ENCODE measurements at regions not wholly inside any gene's neighbourhood (a gene's known extent, or its start where the extent isn't known, plus 50 kb on each side); places are given as distances from the start of the nearest gene placed in this dataset.

DNA sequence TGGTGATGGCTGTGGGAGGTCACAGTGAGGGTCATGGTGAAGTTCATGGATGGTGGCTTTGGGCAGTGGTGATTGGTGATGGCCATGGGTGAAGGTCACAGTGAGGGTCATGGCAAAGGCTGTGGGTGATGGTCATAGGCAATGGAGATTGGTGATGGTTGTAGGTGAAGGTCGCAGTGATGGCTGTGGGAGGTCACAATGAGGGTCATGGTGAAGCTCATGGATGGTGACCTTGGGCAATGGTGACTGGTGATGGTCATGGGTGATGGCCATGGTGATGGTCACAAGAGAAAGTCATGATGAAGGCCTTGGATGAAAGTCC lies 115.6 kb upstream of the IRX4 start:
- FAIRE-seq: no peak

DNA sequence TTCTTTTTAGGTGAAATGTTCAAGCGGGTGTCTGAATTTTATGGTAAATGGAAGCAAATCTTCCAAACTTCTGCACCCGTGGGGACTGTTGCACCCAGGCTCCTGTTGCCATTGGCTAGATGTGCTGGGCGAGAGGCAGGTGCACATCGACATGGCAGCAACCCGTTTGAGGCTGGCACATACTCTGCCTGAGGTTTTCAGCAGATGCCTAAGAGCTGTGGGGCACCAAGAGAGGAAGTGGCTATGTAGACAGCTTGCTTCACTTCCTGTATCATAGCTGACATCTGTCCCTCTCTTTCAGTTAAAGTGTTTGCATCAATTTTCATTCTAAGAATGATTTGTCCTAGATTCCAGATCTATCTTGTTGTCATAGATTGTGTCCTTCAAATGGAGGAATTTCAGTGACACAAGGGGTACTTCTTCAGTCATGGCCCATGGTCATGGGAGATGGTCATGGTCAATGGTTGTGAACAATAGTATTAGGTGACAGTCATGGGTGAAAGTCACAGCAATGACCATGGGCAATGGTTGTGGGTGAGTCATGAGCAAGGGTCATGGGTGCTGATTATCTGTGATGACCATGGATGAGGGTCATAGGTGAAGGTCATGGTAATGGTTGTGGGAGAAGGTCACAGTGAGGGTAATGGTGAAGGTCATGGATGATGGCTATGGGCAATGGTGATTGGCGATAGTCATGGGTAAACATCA lies 115.1 kb upstream of the IRX4 start:
- H3K9me3 ChIP-seq: no peaks in the 10 kb centered on the region
- TF ChIP-seq, protein P1, sequence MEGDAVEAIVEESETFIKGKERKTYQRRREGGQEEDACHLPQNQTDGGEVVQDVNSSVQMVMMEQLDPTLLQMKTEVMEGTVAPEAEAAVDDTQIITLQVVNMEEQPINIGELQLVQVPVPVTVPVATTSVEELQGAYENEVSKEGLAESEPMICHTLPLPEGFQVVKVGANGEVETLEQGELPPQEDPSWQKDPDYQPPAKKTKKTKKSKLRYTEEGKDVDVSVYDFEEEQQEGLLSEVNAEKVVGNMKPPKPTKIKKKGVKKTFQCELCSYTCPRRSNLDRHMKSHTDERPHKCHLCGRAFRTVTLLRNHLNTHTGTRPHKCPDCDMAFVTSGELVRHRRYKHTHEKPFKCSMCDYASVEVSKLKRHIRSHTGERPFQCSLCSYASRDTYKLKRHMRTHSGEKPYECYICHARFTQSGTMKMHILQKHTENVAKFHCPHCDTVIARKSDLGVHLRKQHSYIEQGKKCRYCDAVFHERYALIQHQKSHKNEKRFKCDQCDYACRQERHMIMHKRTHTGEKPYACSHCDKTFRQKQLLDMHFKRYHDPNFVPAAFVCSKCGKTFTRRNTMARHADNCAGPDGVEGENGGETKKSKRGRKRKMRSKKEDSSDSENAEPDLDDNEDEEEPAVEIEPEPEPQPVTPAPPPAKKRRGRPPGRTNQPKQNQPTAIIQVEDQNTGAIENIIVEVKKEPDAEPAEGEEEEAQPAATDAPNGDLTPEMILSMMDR (IDR thresholded peaks at IDR 0.05): no peak
- H3K36me3 ChIP-seq: no peaks in the 10 kb centered on the region
- DNase-seq (no peak), ATAC-seq (no peak), FAIRE-seq (no peak)
- no peaks in the 10 kb centered on the region for H3K27me3 ChIP-seq
- no peak overlapping the region for H3K4me3 ChIP-seq
- no peaks in the 10 kb centered on the region for H3K4me1 ChIP-seq
- no peak overlapping the region for H3K27ac ChIP-seq
- WGBS, 2 donors: 81 to 82% methylated on average over 6 of the region's 6 CpGs
- intact Hi-C loops (cut with DNase I): no loop called here

More for the DNA sequence above, 115.6 kb upstream of the IRX4 start:
- H3K4me1 ChIP-seq: no peaks in the 10 kb centered on the region
- TF ChIP-seq, protein P1 (IDR thresholded peaks at IDR 0.05): no peak
- H3K9me3 ChIP-seq: no peaks in the 10 kb centered on the region
- no peaks in the 10 kb centered on the region for H3K36me3 ChIP-seq
- DNase-seq (no peak), ATAC-seq (no peak)
- no peak overlapping the region for H3K4me3 ChIP-seq
- H3K27ac ChIP-seq: no peak overlapping the region
- H3K27me3 ChIP-seq: no peaks in the 10 kb centered on the region
- 83 to 91% methylated on average over 1 of the region's 1 CpG for WGBS, 2 donors
- intact Hi-C loops (cut with DNase I): no loop called here

DNA sequence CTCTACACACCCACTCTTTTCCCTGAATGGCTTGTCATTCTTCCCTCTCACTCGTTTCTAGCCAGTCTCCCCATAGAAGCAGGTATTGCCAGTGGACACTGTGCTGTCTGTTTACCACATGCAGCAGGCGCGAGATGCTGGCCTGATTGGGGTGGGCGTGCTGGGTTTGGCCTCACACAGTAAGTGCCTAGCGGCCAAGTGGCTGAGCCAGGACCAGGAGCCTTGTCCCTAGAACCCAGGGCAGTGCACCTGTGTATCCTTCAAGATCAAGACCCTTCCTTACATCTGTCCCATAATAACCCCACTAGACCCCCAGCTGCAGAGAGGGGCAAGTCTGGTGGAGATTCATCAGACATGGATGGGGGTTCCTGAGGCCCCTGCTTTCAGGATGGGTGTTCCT lies 112.8 kb upstream of the IRX4 start:
- 77 to 81% methylated on average over 5 of the region's 5 CpGs for WGBS, 2 donors
- intact Hi-C loops (cut with DNase I): no loop called here
- Histone ChIP-seq H3K27ac (no peak overlapping the region), H3K36me3 (no peaks in the 10 kb centered on the region), H3K9me3 (no peaks in the 10 kb centered on the region), H3K4me1 (no peaks in the 10 kb centered on the region), H3K4me3 (no peak overlapping the region), H3K27me3 (no peaks in the 10 kb centered on the region)
- no peak for FAIRE-seq
- TF ChIP-seq, protein P1 (IDR thresholded peaks at IDR 0.05): no peak
- no peak for ATAC-seq
- no peak for DNase-seq

DNA sequence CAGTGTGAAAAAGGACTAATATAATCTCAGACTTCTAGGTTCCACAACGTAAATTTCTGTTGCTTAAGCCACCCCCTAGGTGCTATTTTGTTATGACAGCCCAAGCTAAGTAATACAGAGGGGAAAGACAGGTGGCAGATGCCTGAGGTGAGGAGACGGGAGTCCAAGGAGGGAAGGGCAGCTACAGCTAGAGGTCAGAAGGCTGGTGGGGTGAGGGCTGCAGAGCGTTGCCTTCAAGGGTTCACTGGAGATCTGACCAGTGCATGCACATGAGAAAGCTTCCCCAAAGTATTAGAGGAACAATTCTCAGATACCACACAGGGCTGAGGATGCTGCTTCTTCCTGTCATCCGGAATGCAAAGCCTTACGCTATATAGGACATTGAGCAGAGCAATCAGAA lies 104.7 kb upstream of the IRX4 start:
- no peaks in the 10 kb centered on the region for H3K4me1 ChIP-seq
- no peaks in the 10 kb centered on the region for H3K9me3 ChIP-seq
- no peak for DNase-seq
- H3K4me3 ChIP-seq: no peak overlapping the region
- no peaks in the 10 kb centered on the region for H3K27me3 ChIP-seq
- no peak overlapping the region for H3K27ac ChIP-seq
- intact Hi-C loops (cut with DNase I): no loop called here
- WGBS, 2 donors: 74 to 80% methylated on average over 5 of the region's 5 CpGs
- TF ChIP-seq, protein P1 (IDR thresholded peaks at IDR 0.05): no peak
- no peak for FAIRE-seq
- H3K36me3 ChIP-seq: no peaks in the 10 kb centered on the region
- no peak for ATAC-seq

DNA sequence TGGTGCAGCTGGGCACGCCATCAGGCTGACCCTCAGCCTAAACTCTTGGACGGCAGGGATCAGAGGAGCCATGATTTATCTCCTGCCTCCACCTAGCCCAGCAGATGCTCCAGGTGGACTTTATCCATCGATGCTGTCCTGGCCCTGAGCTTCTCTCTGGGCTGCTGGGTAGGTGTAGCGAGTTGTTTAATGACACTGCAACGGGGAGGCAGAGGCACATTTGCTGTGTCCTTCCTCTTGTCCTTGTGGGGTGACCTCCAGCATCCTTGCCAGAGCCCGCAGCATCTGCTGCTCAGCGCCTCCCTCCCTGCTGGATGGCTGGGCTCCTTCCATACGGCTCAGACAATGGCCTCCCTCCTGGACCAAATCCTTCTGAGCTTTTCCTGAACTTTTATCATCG lies 103.1 kb upstream of the IRX4 start:
- Histone ChIP-seq H3K4me1 (no peaks in the 10 kb centered on the region), H3K27me3 (no peaks in the 10 kb centered on the region), H3K36me3 (no peaks in the 10 kb centered on the region), H3K27ac (no peak overlapping the region), H3K9me3 (no peaks in the 10 kb centered on the region), H3K4me3 (no peak overlapping the region)
- TF ChIP-seq, protein P1 (IDR thresholded peaks at IDR 0.05): no peak
- no peak for ATAC-seq
- no peak for DNase-seq
- FAIRE-seq: no peak
- intact Hi-C loops (cut with DNase I): no loop called here
- 78 to 83% methylated on average over 9 of the region's 9 CpGs for WGBS, 2 donors
